Stimulated activated CD8-positive, alpha-beta memory T cell treated with anti-CD3 and anti-CD28 coated beads, Interleukin-2, amount 100 ng/mL, for 48 hours (primary cell): ENCODE measurements at regions not wholly inside any gene's neighbourhood (a gene's known extent, or its start where the extent isn't known, plus 50 kb on each side); places are given as distances from the start of the nearest gene placed in this dataset.
"Not testable (repeated sequence)": the region's sequence is repeated elsewhere in the genome, so short reads cannot be mapped to it uniquely, and the experiment has no call there.

Experiments
- DNase-seq, 2 donors: peaks; one replicate each; pipeline ENCODE4 v3.0.0-alpha.2; 2020; ENCODE audit warnings: low read depth in 2 of 2

DNA sequence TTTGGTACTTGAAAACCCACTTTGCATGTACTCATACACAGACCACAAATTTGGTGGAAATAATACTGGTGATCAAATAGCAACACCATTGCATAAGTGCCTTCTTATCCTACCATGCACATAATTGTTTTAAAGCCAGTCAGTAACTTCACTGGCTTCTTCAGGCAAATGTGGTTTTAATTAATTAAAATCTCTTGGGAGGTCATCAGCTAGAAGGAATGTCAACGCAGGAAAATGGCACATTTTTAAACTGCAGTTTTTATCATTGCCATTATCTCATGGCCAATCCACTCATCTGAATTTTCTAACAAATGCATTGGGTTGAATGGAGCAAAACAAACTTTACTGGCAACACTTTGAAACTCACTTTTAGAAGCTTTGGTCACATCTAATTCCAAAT, 105.7 kb upstream of the ZPLD1 start:
- DNase-seq = no peak

DNA sequence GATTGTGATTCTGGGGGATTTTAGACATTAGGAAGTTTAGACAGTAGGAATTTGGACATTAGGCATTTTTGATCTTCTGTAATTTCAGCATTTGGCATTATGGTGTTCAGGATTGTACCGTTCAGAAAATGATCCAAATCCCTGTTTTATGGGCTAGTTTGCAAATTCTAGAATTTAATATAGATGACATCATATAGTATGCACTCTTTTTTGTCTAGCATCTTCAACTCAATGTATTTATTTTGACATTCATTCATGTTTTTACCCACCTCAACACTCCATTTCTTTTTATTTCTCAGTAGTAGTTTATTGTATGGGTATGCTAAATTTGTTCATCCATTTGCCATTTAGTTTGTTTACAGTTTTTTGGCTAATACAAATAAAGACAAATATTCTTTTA, 105.3 kb upstream of the ZPLD1 start:
- DNase-seq = no peak

DNA sequence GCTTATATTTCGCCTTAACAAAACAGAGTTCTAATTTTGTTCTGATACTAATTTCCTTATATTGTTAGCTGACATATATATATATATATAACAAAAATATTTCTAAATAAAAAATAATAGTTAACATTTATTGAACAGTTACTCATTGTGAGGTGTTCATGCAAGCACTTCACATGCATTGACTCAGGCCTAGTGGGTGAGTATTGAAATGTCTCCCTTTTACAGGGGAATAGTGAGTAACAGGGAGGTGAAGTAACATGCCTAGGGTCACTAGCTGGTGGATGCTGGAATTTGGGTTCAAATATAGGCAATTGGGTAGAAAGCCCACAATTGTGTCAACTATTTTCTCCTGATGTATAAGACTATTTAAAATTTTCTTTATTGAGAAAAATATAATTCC, 102.6 kb upstream of the ZPLD1 start:
- no peak for DNase-seq

DNA sequence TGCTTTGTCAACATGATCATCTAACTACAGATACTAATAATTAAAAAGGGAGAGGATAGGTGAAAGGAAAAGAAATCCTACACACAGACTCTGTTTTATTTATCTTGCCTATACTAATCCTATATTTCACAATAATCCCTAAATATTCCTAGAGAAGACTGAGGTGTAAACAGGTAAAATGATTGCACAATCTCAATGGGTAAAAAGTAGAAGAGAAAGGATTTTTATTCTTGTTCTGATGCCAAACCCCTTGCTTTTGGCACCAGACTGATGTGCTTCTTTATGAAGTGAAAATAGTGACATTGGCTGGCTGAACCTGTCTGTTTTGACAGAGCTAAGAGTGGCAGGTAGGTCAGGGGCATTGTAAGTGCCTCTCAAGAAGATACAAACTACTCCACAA, 101.9 kb upstream of the ZPLD1 start:
- DNase-seq = no peak

DNA sequence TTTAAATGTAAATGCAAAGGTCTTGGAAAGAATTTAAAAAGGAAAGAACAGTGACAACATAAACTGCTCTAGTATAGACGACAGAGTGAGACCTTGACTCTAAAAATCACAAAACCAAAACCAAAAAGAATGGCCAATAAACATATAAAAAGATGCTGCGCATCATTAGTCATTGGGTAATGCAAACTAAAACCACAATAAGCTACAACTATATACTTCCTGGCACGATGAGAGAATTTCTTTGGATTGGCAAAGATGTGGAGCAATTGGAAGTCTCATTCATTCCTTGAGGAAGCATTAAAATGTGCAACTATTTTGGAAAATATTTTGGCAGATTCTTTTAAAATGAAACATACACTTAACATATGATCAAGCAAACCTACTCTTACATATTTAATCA, 98.7 kb upstream of the ZPLD1 start:
- DNase-seq = no peak

DNA sequence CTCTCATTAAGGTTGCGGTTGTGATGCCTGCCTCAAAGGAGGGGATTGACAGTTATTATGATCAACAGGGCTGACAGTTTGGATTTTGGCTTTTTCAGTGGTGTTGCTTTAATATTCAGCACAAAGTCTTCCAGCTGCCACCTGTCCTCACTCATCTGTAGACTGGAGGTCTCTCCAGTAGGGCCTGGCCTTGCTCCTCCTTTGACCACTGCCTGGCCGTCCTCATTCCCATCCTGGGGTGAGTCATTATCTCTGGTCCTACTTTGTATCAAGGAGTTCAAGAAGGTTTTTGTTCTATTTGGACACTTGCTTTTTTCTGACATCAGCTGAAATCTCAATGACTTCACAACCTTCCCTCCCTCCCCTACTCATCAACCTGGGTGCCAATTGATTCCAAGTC, 95.1 kb upstream of the ZPLD1 start:
- DNase-seq = no peak

DNA sequence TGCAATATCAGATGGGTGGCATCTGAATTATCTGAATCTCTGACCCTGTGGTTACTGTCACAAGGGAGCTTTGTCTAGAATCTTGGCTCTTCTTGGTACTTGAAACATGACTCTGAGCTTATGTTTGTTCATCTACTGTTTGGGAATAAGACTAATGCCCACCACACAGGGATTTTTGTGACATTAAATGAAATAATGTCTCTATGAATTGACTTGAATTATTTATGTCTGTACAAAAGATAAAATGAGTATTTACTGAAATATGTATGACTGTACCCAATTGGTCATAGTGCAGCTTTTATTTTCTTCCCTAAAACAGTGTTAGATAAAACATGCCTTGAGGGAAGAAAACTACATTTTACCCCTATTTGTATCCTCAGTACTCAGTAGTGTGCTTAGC, 87.9 kb upstream of the ZPLD1 start:
- no peak for DNase-seq

DNA sequence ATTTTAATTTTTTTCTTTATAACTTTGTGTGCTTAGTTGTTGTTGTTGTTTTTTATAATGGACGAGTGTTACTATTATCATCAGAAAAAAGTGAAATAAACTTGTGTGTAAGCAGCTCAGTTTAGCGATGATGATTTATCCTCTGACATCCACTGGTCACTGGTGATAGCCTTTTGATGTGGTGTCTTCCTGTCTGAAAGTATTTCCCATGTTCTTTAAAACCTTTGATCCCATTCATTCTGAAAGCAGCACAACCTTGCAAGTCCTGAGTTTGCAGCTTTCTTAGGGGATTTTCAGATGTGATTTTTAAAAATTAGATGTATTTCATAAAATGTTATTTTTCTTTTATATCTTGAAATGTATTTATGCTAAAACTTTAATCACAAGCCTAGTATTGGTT, 85.9 kb upstream of the ZPLD1 start:
- no peak for DNase-seq

DNA sequence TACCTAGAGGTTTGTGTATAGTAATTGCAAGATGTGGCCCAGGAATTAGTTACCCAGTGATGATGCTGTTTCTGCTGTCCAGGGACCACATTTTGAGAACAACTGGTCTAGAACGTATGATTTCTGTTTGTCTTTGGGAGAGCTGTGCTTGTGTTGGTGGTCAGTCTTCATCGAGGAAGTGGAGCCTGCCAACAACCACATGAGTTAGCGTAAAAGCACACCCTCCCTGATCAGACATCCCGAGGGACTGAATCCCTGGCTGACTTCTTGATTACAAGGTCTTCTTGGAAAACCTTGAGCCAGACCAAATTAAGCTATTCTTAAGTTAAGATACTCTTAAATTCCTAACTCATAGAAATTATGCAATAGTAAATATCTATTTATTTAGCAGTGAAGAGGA, 81.7 kb upstream of the ZPLD1 start:
- no peak for DNase-seq

DNA sequence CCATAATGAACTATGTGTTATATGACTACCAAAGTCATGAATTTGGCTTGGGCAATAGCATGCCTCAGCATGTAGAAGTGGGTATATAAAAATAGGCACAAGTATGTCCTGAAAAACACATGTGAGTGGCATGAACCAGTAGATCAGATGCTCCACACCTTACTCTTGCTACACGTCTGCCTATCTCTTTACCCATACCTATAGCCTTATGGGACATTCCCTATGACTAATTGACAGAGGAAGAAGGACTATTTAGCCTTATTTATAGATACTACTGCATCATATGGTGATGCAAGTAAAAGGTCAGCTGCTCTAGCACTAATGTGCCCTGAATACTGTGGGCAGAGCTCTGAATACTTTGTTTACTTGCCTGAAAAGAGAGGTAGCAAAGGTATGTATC, 81.0 kb upstream of the ZPLD1 start:
- DNase-seq = no peak

DNA sequence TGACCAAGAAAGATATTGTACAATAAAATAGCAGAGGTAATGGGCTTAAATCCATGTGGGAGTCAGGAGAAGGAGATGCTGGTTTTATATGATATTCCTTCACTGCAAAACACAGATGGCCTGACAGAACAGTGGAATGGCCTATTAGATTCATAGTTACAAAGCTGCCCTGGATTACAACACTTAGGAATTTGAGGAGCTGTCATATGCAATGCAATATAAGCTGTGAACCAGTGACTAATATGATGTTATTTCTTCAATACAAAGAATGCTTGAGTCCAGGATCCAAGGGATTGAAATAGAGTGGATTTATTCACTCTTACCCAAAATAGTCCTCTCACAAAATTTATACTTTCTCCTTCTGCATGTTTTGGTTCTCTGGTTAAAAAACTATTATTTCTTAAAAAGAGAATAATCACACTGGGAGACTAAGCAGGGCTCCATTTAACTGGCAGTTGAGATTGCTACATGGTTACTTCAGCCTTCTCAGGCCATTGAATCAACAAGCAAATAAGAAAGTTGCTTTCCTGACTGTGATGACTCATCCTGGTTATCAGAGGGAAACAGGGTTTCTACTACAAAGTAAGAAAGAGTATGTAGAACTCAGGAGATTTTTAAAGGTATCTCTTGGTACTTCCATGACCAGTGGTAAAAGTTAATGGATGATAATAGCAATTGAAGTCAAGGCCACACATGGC, 79.8 kb upstream of the ZPLD1 start:
- no peak for DNase-seq

DNA sequence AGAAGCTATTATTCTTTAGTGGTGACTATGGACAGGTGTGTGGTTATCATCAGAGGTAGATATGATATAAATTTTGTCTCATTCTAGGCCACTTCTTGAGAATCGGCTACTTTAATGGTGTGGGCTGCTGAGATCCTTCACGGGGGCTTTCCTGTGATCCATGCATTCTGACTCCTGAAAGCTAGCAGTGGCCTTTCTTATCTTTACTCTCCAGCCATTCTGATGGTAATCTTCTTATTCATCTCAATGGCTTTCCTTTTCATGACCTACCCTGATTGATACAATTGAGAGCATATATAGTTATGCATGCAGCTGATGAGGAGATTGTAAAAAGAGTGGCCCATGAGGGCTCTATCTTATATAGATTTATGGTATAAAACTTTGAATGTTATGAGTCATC, 78.3 kb upstream of the ZPLD1 start:
- no peak for DNase-seq

DNA sequence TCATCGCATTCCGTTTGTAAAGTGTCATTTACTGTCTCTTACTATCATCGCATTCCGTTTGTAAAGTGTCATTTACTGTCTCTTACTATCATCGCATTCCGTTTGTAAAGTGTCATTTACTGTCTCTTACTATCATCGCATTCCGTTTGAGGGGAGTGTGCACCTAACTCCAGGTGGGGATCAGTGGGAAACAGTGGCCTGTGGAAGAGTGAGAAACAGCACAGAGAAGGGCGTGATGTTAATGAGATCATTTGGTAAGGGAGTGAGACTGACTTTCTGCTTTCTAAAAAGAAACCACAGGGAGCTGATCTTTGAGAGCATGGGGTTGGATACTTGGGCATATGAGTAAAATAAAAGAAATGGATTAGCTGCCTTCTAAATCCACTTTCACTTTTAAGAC, 77.5 kb upstream of the ZPLD1 start:
- DNase-seq = not testable (repeated sequence)

DNA sequence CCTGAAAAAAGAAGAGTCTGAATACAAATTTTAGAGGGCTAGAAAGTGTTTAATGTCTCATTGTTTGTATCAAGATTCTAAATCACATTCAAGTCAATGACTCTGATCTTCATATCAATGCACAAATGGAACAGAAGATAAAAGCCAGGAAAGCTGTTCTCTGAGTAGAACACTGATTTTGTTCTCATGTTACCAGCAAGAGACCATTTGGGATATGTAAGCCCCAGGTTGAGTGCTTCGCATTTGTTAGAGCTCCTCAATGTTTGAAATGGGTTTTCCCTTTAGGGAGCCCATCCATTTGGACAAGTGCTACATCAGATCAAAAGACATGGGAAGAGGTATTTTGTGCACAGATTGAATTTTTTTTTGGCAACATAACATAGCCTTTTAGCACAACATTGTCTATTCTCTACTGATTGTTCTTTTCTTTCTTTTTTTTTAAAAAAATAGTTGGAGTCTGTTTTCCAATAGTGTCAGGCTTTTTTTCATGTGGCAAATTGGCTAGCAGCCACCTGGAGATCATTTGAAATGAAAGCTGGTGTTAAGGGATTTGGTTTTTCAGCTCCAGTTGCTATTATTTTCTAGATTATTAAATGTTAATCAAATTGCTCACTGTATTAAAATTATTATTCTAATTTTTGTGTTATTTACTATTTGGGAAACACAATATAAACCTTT, 74.5 kb upstream of the ZPLD1 start:
- DNase-seq = no peak

DNA sequence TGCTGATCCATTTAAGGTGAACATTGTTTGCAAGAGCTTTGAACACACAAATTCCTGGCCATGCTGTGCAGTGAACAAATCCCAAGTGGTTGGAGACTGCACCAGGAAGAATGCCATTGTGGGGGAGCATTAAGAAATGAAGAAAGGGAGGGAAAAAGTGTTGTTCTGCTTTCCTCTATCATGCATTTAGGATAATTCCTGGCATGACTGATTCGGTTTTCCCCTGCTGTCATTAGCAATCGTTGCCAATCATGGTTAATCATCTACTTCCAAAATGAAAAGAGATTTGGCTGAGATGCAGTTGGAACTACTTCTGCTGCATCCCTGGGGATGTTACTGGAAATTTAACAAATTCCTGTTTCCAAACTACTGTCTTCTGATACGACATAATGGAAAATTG, 73.7 kb upstream of the ZPLD1 start:
- no peak for DNase-seq

DNA sequence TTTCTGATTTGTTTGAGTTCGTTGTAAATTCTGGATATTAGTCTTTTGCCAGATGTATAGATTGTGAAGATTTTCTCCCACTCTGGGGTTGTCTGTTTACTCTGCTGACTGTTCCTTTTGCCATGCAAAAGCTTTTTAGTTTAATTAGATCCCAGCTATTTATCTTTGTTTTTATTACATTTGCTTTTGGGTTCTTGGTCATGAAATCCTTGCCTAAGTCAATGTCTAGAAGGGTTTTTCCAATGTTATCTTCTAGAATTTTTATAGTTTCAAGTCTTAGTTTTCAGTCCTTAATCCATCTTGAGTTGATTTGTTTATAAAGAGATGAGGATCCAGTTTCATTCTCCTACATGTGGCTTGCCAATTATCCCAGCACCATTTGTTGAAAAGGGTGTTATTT, 68.7 kb upstream of the ZPLD1 start:
- not testable (repeated sequence) for DNase-seq

DNA sequence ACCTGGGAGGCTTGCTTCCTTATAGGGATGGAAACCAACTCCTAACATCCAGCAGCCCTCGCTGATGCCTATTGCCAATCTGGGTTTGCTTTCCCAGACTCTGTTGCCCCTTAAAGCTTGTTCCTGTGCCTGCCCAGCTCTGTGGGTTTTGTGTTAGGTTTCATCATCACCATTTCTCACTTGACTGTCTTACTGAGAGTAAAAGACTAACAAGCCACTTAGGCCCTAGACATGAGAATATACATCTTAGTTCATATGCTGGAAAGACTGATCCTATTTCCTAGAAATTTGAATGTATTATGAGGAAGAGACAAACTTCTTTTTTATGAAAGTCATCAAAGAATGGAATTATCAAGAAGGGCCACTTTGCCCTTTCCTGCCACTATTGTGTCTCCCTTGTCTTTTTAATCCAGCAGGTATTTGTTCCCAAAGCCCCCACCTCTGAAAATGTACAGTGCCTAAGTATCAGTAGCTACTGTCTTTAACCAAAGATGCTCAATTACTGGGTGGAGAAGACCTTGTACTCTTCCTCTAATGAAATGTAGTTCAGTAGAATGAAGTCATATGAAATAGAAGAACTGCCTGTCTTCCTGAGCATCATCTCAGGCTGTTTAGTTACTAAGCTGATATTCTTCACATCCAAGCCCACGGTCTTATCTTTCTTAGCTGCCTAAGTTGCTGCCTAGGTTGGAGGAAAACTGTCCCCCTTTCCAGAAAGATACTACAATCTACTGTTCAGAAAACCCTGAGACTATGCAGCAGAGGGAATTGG, 59.8 kb upstream of the ZPLD1 start:
- DNase-seq = no peak

DNA sequence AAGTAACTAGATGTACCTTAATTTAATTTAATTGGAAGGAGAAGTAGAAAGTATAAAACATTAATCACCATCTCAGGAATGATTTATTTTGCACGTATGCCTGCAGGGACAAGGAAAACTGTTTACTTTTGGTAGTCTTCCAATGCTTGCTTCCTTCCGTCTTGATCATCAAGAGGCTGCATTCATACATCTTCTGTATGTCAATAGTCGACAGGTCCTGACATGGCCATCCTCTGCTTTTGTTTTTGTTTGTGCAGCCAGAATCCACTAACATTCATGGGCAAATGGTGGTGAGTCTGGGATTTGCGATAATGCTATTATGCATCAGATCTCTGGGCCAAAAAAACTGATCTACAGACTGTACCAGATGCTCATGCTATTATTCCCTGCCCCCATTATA, 56.6 kb upstream of the ZPLD1 start:
- DNase-seq = no peak

DNA sequence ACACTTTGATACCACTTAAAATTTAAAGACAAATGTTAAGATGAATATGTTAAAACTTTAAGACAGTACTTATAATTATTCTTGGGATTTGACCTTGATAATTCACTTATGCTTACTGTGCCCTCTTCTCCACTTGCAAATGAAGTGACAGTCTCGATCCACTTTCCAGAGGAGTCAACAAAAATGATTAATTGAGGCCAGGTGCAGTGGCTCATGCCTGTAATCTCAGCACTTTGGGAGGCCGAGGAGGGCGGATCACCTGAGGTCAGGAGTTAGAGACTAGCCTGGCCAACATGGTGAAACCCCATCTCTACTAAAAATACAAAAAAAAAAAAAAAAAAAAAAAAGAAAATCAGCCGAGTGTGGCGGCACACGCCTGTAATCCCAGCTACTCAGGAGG, 52.6 kb upstream of the ZPLD1 start:
- not testable (repeated sequence) for DNase-seq
